HG02852 (cell line): ENCODE measurements at regions not wholly inside any gene's neighbourhood (a gene's known extent, or its start where the extent isn't known, plus 50 kb on each side); places are given as distances from the start of the nearest gene placed in this dataset.

Experiments used
- ATAC-seq: cut with Tn5 transposase; IDR thresholded peaks from one replicate; pipeline ENCODE4 v1.9.1; 2021; ENCODE audit warnings: mild to moderate bottlenecking, moderate library complexity; ENCODE audit not compliant: unreplicated experiment

DNA sequence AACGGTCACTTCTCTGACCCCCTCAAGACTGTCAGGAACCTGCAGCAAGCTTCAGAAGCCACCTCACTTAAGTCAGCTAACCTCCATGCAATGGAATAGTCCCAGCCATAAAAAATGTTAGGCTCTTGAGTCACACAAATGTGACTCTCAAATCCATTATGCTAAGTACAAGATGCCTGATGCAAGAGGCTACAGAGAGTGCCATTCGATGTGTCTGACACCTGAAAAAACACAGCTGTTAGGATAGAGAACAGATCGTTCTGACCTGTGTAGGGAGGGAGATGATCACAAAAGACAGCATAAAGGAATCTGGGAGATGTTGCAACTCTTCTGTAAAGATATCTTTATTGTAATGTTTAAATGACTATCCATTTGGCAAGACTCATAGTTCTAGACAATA is 712.4 kb downstream of the TBC1D22A start:
- no peak for ATAC-seq

DNA sequence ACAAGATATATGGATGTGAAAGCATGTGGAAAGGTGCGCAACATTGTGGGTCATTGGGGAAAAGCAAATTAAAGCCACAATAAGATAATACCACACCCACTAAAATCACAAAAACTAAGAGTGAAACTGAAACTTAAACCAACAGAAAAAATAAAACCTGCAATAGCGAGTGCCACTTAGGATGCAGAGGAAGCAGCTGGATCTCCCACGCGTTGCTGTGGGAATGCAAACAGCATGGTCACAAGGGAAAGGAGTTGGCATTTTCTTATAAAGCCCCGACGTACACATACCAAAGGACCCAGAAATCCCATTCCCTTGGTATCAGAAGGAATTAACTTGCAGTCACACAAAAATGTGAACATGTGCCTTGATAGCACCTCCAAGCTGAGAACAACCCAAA is 712.0 kb downstream of the TBC1D22A start:
- ATAC-seq, result no peak

DNA sequence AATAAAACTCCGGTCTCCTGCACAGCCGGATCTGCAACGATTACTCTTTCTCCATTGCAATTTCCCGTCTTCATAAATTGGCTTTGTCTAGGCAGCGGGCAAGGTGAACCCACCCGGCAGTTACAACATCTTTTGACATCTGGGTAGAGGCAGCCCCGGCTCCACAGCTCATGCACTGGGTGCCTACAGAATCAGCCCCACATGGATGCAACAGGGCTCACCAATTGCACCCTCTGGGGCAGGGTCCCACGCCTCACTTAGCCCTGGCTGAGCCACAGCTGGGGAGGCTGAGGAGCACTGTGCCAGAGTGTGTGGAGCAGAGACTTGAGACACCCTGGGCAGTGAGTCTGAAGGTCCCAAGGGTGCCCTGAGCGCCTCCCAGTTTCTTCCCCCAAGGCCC is 710.2 kb downstream of the TBC1D22A start:
- no peak for ATAC-seq

DNA sequence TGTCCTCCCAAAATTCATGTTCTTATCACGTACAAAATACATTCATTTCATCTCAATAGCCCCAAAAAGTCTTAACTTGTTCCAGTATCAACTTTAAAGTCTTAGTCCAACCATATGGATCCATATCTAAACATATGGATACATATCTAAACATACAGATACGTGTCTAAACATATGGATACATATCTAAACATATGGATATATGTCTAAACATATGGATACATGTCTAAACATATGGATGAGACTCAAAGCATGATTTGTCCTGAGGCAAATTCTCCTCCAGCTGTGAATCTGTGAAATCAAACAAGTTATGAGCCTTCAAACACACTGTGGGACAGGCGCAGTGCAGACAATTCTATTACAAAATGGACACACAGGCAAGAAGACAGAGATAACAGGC is 709.0 kb downstream of the TBC1D22A start:
- ATAC-seq, result no peak

DNA sequence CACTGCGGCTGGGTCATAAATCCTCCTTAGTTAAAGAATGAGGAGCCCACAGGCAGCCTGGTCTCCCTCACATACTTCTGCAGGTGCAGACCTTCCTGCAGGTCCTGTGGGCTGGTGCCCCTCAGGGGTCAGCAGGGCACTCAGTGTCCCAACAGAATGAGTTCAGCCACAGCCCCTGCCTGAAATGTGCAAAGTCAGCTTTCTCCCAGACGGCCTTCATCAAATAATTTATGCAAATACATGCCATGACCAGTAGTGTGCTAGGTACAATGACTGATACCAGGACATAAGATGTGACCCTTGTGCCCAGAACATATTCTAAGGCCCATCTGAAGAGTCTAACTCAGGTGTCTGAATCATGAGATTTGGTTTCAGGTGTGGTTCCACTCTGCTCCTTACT is 703.4 kb downstream of the TBC1D22A start:
- ATAC-seq, result no peak

DNA sequence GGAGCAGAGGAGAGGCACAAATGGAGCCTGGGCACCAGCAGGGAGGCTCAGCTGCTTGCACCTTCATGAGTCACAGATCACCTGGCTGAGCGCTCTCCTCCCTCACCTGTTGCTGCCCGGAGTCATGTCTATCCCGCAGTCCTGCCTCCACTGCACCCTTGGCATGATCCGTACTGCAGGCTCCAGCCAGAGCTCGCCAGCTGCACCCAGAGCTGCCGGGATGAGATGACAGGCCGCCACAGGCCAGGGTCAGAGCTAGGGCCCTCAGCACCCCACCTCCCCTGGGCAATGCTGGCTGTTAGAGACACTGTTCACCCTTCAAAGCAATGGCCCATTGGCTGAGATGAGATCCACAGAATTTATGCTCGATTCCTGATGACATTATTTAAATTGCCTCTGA is 702.8 kb downstream of the TBC1D22A start:
- ATAC-seq, result no peak

DNA sequence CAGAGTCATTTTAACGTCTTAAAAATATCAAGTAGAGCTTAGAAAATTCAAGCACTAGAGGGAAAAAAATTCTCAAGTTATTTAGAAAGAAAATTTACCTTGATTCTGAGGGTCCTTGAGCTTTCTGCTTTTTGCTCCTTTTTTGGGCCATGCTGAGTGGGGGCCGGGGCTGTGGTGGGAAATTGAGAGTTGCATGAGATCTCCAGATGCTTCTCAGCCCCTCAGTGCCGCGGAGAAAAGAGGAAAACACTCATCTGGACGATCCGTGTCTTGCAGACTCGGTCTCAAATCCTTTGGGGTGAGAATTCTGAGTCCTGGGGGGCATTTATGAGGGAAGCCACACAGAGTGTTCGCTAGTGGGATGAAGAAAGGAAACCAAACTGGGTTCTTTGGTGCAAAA is 700.8 kb downstream of the TBC1D22A start:
- ATAC-seq, result no peak

DNA sequence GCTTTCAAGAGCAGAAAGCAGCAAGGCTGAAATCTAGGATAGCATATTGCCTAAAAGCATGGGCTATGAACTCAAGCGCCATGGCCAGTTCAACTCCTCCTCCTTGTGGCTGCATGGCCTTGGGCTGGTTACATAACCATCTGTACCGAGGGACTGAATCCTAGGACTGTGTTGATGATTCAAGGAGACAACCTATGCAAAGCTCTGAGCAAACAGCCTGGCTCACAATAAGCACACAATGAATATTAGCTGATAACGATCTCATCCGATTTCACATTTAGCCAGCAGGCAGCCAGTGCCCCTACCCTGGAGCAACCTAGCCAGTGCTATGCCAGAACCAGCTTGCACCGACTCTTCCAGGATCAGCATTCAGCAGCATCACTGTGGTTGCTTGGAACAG is 698.4 kb downstream of the TBC1D22A start:
- ATAC-seq, result no peak

DNA sequence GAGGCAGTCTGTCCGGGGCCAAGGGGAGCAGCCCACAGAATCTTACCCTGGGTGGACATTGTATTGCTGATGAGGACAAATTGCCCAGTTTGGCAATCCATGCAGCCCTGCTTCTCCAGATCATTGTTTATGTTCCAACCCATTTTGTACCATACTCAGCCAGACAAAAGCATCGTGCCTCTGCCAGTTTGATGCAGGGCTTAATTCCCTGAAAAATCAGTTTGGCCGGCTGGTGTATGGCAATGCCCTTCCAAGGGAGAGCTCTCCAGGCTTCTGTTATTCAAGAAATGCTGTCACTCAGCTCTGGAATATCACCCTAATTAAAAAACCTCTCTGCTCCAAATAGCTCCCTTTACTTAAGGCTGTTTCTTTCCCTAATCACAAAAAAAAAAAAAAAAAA is 697.7 kb downstream of the TBC1D22A start:
- no peak for ATAC-seq

DNA sequence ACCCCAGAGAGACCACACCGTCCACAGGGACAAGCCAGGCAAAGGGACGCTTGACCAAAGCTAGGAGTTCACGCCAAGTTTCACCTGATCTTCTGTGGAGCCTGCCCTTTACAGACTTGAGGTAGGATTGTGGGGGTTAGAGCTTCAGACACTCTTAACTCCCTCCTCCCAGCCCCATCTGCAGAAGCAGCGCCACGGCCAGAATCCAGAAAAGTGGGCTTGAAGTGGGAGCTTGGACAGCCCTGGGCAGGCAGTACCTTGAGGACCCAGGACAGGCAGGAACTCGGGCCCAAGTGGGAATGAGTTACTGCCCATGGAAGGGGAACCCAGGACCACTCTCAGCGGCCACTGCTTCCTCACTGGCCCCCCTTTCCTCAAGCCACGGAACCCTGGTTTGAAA is 695.9 kb downstream of the TBC1D22A start:
- ATAC-seq, result no peak

DNA sequence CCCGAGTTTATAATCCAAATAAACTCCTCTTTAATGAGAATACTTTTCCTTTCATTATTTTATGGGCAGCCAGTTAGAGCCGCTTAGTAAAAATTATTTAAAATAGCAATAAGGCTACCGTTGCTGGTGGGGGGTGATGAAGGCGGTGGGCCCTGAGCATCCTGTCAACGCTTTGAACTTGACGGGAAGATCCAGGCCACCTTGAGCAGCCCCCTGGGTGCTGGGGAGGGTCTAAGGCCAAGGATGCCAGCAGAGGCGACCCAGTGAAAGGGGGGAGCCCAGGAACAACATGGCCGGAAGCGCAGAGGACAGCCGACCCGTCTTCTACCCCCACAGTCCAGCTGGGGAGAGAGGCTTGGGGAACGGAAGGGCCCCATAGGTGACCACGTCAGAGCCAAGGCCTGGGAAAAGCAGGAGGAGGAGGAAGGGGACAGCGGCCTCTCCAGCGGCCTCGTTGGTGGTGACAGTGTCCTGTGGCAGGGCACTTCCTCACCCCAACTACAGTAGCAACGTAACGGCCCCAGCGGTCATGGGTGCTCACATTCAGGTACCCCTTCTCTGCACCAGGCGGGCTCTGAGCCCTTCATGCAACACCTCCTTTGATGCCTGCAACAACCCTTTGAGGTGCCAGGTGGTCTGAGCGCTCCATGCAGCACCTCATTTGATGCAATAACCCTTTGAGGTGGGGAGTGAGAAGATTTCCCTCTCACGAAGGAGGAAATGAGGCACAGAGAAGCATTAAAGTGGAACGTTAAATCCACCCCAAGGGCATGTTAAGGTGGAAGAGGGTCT is 695.3 kb downstream of the TBC1D22A start:
- no peak for ATAC-seq

DNA sequence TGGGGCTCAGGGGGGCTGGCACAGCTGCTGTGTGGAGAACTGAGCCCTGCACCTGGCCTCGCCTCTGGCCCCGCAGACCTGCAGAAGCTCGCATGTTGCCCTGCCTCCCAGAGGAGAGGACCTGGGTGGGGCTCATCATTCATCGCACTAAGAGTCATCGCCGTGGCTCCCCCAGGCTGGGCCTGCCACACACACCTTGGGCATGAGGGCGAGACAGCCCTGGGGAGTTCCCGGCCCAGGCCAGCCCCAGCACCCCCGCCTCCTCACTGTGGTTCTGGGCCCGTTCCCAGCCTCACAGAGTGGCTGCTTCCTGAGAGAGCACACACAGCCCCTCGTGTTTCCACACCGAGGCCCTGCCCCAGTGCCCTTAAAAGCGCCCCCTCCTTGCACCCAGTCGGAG is 694.6 kb downstream of the TBC1D22A start:
- no peak for ATAC-seq

DNA sequence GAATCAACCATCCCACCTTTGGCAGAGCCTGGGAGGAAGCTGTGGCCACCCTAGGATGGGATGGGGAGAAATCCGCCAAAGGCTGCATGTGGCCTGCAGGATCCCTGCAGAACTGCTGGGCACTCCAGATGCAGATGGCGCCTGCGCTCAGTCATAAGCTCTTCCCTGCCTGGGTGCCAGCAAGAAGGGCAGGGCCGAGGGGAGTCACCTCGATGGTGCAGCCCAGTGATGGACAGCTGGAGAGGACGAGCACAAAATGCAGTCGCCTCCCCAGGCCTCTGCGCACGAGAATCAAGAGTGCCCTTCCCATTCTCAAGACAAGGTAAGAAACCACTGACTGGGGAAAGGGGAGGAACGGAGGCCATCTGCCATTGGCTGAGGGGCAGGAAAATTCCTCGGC is 693.6 kb downstream of the TBC1D22A start:
- ATAC-seq, result no peak

DNA sequence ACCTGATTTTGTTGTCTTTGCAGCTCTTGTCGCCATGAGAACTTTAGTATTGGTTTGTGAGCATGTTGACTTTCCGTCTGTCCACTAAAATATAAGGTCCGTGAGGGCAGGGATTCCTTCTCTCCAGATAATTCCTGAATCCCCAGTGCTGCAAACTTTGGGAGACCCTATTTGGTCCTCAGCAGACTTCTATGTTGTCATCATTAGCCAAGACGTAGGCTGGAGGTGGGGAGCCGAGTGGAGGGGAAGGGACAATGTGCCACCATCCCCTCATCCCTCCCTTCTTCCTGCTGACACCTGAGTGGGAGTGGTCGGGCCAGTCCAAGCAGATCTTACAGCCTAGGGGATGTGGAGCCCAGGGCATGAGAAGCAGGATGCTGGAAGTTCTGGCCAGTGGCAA is 690.6 kb downstream of the TBC1D22A start:
- no peak for ATAC-seq

DNA sequence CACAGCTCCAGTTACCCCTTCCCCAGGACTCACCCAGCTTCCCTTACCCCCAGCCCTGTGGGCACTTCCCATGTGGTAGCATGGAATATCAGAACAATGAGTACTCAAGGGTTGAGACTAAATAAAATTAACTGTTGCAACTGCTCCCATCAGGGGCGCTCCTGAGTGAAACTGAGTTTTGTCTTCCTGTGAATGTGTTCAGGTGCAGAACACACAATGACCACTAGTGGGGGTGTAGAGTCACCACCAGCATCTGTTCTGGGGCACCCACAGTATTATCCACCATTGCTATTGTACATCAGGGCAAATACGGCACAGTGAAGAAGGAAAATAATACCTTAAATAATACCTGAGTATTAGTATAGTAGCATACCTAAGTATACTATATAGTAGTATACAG is 689.7 kb downstream of the TBC1D22A start:
- no peak for ATAC-seq

DNA sequence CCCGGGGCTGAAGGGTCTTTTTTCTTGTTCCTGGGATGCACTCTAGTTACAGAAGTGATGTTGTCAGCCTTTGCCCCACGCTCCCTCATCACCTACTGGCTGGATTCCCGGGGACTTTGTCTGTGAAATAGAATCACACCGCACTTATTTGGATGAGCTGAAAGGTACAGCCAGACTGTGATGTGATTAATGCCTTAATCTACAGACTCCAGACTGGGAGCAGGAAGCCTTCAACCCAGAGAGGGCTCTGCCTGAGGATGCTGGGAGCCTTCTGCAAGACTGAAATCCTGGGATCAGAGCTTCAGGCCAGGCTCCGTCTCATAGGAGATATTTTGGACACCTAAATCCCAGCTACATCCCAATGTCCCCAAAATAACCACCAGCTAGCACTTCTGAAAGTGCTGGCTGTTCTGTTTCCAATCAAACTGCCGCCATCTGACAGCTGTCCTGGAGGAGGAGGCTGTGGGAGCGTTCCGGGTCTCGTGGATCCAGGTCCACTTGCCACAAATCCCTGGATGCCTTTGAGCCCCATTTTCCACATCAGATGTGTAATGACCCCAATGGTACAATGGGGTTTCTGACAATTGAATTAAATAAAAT is 688.5 kb downstream of the TBC1D22A start:
- ATAC-seq, result no peak

DNA sequence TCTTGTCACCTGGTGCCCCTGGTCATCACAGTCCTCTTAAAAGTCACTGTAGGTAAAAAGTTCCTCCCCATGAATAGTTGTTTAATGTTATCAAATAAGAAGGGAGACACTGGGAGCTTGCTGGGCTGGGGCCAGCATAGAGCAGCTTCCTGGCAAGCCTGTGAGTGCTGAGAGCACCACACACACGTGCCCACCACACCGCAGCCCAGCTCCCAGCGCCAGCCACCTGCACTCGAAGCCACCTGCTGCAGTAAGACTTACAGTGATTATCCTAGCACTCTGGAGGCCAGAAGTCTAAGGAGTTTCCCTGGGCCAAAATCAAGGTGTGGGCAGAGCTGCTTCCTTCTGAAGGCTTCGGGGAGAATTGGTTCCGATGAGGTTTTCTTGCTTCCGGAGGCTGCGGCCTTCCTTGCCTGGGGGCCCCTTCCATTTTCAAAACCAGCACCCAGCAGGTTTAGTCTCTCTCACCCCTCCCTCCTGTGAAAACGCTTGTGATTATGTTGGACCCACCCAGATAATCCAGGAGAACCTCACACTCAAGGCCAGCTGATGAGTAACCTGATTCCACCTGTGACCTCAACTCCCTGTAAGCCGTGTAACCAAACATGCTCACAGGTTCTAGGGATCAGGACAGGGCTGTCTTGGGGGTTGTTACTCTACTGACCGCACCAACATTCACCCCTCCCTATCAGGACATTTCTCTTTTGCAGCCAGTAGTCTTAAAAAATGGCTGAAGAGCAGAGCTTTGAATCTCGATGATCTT is 687.2 kb downstream of the TBC1D22A start:
- ATAC-seq, result no peak

DNA sequence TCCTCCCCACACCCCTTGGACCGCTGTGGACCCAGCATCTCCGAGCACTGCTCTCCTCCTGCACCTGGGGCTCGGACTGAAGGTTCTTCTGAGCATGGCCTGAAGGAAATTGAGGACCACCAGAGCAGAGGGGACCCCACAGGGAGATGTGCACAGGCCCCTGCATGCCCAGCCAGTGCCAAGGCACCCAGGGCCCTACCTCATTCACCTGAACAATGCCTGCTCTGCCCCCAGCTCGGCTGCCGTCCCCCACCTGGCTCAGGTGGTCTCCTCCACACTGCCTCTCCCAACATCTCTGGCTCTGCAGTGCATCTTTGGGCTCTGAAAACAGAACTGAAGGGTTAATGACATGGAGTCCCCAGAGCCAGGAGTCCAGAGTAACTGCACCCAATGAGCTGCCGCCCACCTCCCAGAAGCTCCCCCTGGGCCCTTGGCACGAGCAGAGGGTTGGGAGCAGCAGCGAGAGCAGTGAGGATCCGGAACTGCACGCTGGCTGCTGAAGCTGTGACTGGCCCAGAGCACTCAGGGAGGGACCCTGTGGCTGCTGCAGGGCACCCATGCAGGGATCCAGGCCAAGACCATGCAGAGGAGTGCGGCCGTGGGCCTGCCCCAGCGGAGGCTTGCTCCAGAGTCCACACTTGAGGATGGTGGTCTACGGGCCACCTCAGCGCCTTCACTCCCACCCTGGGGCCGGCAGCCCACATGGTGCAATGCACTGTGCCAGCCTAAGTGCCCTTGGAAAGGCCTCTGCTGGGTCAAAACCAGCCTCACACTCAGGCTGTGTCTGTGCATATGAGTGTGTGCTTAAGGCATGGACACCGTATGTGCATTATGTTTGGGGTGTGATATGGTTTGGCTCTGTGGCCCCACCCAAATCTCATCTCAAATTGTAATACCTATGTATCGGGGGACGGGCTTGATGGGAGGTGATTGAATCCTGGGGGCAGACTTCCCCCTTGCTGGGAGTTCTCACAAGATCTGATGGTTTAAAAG is 686.1 kb downstream of the TBC1D22A start:
- ATAC-seq, result no peak

DNA sequence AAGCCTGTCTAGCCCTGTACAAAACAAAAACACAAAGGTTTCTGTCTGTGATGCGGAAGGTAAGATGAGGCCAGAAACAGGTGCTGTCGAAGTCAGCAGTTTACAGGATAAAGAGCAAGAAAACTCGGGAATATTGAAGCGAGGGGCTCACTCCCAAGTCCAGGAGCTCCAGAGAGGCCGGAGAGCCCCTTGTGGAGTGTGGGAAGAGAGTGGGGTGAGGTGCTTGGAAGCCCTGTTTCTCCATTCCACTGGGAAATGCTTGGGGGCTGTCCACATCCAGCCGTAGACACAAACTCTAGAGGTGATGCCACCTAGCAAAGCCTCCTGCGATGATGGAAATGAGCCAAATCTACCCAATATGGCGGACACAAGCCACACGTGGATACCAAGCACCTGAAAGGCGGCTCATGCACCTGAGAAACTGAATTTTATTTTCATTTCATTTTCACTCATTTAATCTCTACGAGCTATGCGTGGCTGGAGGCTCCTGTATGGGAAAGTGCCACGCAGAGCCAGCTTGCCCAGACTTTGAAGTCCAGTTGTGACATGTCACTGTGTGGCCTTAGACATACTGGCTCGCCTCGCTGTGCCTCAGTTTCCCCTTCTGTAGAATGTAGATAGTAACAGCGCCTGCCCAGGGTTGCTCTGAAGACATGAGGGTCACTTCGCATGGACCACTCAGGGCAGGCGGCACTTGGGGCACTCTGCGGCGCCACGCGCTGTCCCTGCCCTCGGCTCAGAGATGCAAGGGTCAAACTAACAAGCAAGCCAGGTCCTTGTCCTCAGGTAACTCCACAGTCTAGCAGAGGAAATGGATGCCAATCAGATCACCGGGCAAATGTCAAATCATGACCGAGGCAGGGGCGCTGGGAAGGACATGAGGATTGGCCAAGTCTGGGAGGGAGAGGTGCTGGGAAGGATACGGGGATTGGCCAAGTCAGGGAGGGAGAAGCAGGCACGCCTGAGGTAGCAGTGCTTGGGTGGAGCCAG is 684.7 kb downstream of the TBC1D22A start:
- no peak for ATAC-seq

DNA sequence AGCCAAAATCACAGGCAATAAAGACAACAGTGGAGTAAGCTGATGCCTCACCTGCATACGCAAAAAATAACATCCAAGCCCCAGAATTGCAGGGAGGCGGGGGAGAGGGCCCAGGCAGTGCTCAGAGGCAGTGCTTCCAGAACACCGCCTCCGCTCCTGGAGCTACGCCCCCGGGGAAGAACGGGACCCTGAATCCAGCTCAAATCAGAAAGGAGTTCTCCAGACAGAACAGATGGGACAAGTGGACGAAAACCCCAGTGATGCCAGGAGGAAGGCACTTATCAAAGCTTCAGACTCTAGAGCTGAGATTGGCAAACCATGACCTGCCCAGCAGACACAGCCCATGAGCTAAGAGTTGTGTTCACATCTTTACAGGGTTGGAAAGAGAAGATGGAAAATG is 683.9 kb downstream of the TBC1D22A start:
- no peak for ATAC-seq
